GM18870 (cell line): ENCODE measurements at regions not wholly inside any gene's neighbourhood (a gene's known extent, or its start where the extent isn't known, plus 50 kb on each side); places are given as distances from the start of the nearest gene placed in this dataset.
A peak's percentile ranks its signal among the peaks of the same experiment; 100 is the strongest.
"Not testable (repeated sequence)": the region's sequence is repeated elsewhere in the genome, so short reads cannot be mapped to it uniquely, and the experiment has no call there.

Source experiments
- ATAC-seq: cut with Tn5 transposase; IDR thresholded peaks from one replicate; pipeline ENCODE4 v1.9.1; 2021; ENCODE audit warnings: moderate library complexity; ENCODE audit not compliant: unreplicated experiment

DNA sequence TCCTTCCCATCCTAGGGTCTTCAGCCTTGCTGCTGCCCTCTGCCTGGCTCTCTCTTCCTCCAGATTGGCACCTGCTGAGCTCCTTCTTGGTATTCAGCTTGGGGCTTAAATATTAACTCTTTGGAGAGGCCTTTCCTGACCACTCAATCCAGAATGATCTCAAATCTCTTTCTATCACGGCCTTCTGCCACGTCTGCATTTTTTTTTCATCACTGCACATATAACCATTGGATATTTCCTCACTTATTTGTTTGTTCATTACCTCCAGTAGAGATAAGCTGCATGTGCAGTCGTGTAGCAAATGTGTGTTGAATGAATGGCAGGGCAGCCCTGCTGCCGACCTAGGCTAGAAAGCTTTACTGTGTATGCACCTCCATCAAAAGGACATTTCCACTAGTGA, 51.6 kb upstream of the MPP7 start:
- ATAC-seq = no peak

DNA sequence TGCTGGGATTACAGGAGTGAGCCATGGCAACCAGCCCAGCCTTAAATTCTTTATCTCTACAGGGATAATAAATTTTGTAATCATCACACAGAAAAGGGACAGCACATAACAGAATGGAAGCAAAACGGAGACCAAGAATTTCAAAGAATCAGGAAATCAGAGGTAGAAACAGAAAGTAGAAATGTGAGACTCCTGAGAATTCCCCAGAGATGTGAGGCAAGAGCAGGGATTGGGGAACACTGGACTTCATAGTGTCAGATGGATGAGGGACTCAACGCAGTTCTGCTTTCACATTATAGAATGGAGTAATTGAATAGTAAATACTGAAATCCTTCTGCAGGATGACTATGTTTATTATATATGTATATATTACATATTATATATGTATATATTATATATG, 52.5 kb upstream of the MPP7 start:
- ATAC-seq = no peak

DNA sequence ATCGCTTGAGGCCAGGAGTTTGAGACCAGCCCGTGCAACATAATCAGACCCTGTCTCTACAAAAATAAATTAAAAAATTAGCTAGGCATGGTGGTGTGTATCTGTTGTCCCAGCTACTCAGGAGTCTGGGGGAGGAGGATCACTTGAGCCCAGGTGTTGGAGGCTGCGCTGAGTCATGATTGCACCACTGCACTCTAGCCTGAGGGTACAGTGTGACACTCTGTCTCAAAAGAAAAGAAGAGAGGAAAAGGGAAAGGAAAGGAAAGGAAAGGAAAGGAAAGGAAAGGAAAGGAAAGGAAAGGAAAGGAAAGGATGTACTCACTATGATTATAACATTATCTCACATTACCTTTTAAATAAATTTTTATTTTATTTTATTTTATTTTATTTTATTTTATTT, 56.5 kb upstream of the MPP7 start:
- no peak for ATAC-seq

DNA sequence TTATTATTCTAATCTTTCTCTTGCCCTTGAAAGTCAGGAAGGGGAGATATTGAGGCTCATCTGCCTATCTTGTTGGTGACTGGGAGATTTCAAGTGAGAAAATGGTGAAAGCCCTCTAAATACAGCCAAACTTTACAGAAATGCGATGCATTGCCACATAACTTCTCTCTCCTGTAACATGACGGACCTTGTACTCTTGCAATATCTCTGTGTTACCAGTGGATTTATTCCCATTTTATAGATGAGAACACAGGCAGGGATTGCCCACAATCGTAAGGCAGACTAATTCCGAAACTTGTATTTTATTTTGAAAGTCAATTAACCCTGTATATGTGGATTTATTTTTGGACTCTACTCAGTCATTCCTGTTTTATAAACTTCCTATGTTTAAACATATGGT, 57.3 kb upstream of the MPP7 start:
- ATAC-seq = no peak

DNA sequence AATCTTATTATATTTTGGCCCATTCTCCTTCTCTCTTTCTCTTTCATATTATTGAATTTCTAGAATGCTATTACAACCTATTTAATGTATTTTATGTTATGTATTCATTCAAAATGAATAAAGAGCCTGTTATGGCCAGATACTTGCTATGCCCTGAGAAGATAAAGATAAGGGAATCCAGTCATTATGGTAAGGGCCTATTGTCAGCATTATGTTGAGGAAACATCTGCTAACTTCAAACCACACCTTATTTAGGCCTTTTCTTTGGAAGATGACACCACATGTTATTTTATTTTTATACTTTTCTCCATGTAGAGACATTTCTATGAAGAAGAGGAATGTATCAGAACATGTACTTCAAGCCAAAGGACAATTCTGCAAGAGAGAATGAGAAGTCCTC, 60.5 kb upstream of the MPP7 start:
- ATAC-seq = no peak

DNA sequence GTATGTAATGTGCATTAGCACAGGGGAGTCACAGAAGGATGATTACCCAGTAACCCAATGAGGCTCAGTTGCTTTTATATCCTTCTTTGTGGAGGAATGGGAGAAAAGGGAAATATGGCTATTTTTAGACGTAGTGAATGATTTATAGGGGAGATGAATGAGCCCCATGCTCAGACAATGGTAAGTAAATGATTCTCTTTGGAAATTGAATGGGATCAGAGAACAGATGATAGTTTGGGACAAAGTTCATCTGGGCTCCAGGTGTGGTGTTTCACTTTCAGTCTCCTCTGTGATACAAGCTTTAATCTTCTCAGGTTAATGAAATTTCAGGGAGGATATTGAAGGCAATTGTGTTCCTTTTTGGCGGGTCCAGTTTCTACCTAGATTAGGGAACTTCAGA, 63.0 kb upstream of the MPP7 start:
- no peak for ATAC-seq

DNA sequence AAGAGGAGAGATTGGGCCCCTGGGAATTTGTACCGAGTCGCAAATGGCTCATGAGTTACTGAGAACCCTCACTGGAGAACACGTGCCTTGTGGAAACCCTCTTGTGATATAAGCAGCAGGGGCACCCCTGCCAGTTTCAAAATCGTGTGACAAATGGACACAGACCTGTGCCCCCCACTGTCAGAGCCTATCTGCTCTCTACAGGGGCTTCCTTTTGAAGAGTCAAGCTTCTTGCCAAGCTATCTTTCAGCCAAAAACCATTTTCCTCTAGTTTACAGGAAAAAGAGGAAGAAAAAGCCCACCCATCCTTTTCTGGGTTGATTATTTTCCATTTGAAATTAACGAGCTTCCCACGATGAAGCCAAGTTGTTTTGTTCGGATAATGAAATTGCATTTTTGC, 64.1 kb upstream of the MPP7 start:
- no peak for ATAC-seq

DNA sequence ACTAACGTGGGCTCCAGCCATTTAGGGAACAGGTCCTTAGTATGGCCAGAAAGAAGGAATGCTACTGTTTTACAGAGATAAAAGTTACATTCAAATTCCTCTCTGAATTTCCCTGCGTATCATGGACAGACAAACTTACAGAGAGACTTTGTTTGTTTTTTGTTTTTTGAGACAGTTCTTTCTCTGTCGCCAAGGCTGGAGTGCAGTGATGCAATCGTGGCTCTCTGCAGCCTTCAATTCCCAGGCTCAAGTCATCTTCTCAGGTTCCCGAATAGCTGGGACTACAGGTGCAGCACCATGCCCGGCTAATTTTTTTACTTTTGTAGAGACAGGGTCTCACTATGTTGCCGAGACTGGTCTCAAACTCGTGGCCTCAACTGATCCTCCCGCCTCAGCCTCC, 64.5 kb upstream of the MPP7 start:
- no peak for ATAC-seq

DNA sequence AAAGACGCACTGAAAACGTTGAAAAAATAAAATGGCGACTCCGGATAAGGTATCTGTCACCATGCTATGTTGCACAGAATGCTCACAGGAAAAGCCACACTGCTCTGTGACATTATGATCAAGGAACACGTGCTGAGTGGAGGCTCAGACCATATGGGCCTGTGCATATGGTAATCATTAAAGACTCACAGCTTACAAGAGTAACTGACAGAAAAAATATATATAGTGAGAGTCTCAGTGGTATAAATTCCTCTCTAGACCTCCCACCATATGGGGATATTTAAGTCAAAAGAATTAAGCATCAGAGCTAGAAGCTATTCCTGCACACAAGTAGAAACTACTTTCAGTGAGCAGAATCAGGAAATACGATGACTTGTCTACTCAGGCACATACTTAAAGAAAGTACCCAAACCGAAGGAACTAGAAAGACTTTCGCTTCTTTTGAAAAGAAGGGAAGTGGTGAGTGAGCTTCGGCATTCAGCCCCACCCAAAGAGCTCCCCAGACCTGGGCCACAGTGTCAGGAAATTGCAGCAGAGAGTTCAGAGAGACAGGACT, 65.1 kb upstream of the MPP7 start:
- ATAC-seq = peak; percentile 93

DNA sequence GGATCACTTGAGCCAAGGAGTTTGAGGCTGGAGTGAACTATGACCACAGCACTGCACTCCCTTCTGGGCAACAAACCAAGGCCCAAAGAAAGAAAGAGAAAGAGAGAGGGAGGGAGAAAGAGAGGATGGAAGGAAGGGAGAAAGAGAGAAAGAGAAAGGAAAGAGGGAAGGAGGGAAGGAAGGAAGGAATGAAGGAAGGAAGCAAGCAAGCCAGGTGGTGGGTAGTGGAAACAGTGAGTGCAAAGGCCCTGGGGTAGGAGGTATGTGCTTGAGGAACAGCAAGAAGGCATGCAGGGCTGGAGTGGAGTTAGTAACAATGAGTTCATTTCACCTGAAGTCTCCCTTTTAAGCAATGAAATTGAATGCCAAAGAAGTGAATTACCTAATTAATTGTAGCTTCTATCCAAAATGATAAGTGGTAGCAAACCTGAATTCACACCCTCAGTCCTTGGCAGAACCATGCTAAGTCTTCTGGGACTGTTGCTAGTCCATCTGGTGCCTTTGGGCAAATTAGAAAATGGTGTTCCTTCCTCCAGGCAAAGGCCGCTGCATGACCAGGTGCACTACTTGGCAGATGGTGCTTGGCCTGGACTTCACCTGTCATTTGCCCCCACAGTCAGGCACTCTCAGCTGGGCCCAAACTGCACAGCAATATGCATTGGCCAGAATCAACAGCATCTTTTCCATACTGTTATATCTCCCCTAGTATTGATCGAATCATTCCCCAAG, 67.4 kb upstream of the MPP7 start:
- no peak for ATAC-seq

DNA sequence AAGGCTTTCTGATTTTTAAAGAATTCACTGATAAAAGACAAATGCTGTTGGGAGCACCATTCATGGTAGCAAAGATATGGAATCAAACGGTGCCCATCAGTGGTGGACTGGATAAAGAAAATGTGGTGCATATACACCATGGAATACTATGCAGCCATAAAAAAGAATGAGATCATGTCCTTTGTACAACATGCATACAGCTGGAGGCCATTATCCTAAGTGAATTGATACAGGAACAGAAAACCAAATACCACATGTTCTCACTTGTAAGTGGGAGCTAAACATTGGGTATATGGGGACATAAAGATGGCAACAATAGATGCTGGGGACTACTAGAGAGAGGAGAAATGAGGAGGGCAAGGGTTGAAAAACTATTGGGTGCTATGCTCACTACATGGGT, 68.8 kb upstream of the MPP7 start:
- ATAC-seq = not testable (repeated sequence)

DNA sequence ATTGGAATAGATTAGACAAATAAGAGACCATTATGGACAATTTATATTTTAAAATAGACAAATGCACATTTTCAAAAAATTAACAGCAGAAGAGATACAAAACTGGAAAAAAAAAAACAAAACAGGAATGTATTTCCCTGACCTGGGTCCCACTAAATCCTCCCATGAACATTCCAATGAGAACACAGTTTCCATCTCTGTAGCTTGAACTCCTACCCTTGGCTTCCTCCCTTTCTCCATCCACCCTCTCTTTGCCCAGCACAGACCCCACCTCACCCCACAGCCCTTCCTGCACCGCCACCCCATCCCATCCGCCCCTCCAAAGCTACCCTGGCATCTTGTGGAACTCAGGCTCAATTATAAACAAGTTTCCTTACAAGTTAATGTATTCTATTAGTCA, 71.2 kb upstream of the MPP7 start:
- no peak for ATAC-seq

DNA sequence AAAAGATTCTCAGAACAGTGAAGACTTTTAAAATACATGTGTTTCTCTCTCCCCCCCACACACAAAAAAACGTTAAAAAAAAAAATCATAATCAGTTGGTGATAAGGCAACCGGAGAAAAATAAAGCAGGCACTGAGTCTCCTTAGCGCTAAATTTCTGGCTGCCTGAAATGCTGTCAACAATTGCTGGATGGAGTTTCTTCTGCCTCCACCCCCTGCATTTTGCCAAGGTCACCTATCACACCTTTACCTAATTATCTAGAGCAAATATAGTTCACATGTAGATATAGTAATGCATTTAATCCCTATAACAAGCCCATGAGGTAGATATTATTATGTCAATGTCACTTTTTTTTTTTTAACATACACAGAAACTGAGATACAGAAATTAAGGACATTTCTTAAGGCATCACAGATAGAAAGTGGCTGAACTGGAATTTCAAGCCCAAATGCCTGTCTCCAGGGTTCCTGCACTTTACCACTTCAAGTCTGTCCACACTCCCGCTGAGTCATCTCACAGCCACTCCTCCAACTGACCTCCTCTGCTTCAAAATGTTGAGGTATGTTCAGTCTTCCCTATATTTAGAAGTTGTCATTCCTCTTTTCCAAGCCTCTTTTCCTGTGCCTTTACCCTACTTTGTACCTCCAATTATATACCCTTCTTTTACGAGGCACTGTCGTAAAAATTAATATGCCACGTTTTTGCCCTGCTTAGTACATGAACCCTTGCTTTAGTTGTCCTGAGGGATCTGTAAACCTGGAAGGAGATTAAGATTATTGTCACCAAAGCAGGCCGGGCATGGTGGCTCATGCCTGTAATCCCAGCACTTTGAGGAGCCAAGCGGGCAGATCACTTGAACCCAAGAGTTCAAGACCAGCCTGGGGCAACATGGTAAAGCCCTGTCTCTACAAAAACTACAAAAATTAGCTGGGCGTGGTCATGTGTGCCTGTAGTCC, 72.8 kb upstream of the MPP7 start:
- no peak for ATAC-seq

DNA sequence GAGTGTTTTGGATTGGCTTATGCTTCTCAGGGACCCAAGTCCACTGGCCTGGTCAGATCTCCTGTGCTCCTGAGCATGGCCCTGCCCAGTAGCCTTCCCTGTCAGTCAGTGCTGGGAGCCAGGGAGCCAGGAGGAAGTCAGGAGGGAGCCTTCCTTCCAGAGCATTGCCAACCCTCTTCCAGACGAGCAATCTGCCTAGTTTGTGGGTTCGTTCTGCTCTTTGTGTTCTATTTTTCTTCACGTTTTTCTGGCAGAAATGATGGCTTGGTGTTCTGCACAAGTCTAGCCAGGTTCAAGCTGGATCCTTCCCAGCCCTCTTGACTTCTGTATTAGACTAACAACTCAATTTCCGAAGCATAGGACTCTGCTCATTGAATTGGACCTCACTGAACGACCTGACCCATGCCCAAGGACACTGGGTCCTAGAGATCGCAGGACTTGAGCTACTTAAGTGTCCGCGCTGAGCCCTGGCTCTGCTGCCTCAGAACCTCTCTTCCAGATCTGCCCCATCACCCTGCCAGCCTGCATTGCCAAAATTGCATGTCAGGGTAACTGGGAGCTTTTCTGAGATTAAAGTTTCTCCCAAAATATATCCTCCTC, 76.2 kb upstream of the MPP7 start:
- no peak for ATAC-seq

DNA sequence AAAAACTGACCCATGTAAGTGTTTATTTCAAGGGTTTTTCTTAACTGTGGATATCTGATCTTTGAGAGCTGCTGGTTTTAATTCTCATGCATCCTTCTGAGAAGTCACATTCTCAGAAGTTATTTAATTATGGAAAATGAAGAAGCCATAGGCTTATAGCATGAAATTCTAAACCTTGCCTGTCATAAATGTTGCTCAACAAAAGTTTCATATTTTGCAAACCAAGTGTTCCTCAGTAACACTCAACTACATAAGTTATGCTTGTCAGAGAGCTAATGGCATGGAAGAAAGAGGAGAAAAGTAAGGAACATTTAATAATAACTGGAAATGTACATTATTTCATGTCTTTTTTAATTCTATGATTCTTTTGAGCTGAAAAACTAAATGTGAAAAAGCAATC, 78.6 kb upstream of the MPP7 start:
- no peak for ATAC-seq

DNA sequence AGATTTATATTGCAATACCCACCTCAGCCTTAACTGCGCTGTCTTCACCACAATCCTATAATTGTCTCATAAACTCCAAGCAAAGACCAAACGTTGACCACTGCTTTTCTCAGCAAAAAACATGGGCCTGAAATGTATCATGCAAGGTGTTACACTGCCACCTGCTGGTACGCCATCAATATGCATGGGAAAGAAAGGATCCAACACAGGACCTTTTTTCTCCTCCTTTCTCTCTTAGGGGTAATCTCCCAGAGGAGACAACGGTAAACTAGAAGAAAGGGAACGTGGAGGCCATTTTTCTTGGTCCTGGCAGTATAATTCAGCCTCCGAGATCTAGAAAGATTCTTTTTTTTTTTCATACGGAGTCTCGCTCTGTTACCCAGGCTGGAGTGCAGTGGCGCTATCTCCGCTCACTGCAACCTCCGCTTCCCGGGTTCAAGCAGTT, 79.1 kb upstream of the MPP7 start:
- ATAC-seq = peak; percentile 91

DNA sequence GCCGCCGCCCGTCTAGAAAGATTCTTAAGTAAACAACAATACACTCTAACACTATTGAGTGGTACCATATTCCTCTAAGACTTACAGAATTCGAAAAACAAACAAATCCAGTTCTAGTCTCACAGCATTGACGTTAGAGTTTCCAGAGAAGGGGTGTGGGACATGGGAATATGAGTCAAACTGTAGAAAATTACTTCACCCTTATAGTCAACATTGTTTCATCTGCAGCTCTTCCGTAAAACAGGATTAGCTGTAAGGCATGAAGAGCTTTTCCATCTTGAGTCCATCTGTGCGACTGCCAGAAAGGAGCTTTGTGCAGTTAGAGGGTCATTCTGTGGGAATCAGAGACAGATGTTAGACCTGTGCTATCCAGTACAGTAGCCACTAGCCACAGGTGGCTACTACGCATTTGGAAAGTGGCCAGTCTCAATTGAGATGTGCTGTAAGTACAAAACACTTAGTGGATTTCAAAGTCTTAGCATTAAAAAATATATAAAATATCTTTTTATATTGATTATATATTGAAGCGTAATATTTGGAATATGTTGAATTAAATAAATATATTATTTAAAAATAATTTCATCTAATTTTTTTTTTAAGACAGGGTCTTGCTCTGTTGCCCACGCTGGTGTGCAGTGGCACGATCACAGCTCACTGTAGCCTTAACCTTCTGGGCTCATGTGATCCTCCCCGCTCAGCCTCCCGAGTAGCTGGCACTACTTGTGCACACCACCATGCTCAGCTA, 79.8 kb upstream of the MPP7 start:
- no peak for ATAC-seq

DNA sequence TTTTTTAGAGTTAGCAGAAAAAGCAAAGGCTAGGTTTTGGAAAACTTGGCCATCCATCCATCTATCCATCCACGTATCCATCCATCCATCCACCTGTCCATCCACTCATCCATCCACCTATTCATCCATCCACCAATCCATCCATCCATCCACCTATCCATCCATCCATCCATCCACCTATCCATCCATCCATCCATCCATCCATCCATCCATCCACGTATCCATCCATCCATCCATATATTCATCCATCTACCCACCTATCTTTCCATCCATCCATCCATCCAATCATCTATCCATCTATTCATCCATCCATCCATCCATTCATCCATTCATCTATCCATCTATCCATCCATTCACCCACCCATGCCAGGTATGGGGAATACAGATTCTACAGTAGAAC, 81.7 kb upstream of the MPP7 start:
- ATAC-seq = no peak

DNA sequence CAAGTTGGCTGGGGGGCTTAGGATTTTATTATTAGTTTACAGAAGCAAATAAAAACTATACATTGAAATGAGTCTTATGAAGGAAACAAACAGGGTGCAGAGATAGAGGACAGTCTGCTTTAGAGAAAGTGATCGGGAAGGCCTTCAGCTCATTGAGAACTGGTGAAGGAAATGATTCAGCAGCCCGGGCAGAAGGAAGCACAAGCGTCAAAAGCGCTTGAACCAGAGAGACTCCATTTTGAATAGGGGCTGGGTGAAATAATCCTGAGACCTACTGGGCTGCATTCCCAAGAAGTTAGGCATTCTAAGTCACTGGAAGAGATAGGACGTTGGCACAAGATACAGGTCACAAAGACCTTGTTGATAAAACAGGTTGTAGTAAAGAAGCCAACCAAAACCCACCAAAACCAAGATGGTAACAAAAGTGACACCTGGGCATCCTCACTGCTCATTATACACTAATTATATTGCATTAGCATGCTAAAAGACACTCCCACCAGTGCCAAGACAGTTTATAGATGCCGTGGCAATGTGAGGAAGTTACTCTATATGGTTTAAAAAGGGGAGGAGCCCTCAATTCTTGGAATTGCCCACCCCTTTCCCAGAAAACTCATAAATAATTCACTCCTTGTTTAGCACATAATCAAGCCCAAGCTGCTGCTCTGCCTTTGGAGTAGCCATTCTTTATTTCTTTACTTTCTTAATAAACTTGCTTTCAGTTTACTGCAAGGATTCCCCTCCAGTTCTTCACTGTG, 83.1 kb upstream of the MPP7 start:
- ATAC-seq = no peak

DNA sequence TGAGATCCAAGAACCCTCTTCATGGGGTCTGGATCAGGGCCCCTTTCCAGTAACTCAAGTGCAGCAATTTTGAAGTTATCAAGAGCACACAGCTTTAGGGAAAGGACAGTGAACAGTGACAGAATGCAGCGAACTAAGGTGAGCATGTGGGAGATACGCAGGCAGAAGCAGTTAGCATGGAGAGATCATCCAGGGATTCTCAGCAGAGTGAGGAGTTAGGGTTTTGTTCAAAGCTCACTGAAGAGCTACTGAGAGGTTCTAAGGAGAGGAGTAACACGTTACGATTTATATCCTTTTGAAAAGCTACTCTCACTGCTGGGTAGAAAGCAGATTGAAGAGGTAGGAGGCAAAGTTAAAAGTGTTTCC, 83.6 kb upstream of the MPP7 start:
- no peak for ATAC-seq
